GM12878 (cell line): ENCODE measurements at regions not wholly inside any gene's neighbourhood (a gene's known extent, or its start where the extent isn't known, plus 50 kb on each side); places are given as distances from the start of the nearest gene placed in this dataset.

Experiments used
- CTCF ChIP-seq, 3 experiments: IDR thresholded peaks in 2 of 3; conservative IDR thresholded peaks in 1 of 3; 2 replicates each; pipeline ENCODE4 v1.5.1; 2011; ENCODE audit warnings: low read depth in 3 of 3, low read length in 3 of 3, mild to moderate bottlenecking in 3 of 3, control low read depth in 2 of 3, moderate library complexity in 2 of 3, inconsistent platforms in 1 of 3, mixed read lengths in 1 of 3; ENCODE audit not compliant: control insufficient read depth in 2 of 3, insufficient read depth in 1 of 3; ENCODE audit errors: extremely low read depth in 1 of 3
- POLR2A ChIP-seq: IDR thresholded peaks from 2 replicates; pipeline ENCODE4 v1.6.1; 2011; ENCODE audit warnings: low read depth, mild to moderate bottlenecking, low read length
- REST ChIP-seq: IDR thresholded peaks from 2 replicates; pipeline ENCODE4 v1.6.1; 2012; ENCODE audit warnings: mild to moderate bottlenecking, low read depth, low read length

- TF ChIP-seq CTCF (IDR thresholded peaks at IDR 0.05 in 2 of 3, conservative IDR thresholded peaks at IDR 0.05 in 1 of 3; ENCODE audit: control insufficient read depth in 2 of 3, extremely low read depth in 1 of 3, insufficient read depth in 1 of 3, low read depth in 3 of 3, low read length in 3 of 3) (no peak), POLR2A (no peak), REST (no peak)
Measured at GRCh38 chr3:177754508-177754921, 557.2 kb upstream of the TBL1XR1 start.
